ENCODE measurements at regions not wholly inside any gene's neighbourhood (a gene's known extent, or its start where the extent isn't known, plus 50 kb on each side); places are given as distances from the start of the nearest gene placed in this dataset.

- DNase-seq (ENCODE audit: low read depth): peak; percentile 42
- TF ChIP-seq CTCF (IDR thresholded peaks at IDR 0.05; ENCODE audit: low read depth, low read length) (no peak), POLR2A (IDR thresholded peaks at IDR 0.05; ENCODE audit: extremely low read depth, insufficient read length) (no peak), MAX (IDR thresholded peaks at IDR 0.05; ENCODE audit: low read depth, low read length) (peak; percentile 15; the same call in 1 of the 2 replicates), MYC (IDR thresholded peaks at IDR 0.05; ENCODE audit: low read depth, low read length) (no peak)
- no peak overlapping the region for H3K4me3 ChIP-seq (ENCODE audit: low read depth, low read length)
These were observed 54.8 kb downstream of the RTP5 start for GRCh38 chr2:241924069-241924908.

- no peak for DNase-seq (ENCODE audit: low read depth)
- no peak overlapping the region for H3K4me3 ChIP-seq (ENCODE audit: low read depth, low read length)
- TF ChIP-seq POLR2A (IDR thresholded peaks at IDR 0.05; ENCODE audit: extremely low read depth, insufficient read length) (no peak), MYC (IDR thresholded peaks at IDR 0.05; ENCODE audit: low read depth, low read length) (no peak), CTCF (IDR thresholded peaks at IDR 0.05; ENCODE audit: low read depth, low read length) (no peak), MAX (IDR thresholded peaks at IDR 0.05; ENCODE audit: low read depth, low read length) (no peak)
These were observed 55.4 kb downstream of the RTP5 start for GRCh38 chr2:241924909-241925250.

GRCh38 chr2:241925277-241925676, 55.7 kb downstream of the RTP5 start:
- no peak overlapping the region for H3K4me3 ChIP-seq (ENCODE audit: low read depth, low read length)
- TF ChIP-seq POLR2A (IDR thresholded peaks at IDR 0.05; ENCODE audit: extremely low read depth, insufficient read length) (no peak), CTCF (IDR thresholded peaks at IDR 0.05; ENCODE audit: low read depth, low read length) (no peak)
- no peak for DNase-seq (ENCODE audit: low read depth)

- TF ChIP-seq POLR2A (IDR thresholded peaks at IDR 0.05; ENCODE audit: extremely low read depth, insufficient read length) (no peak), MAX (IDR thresholded peaks at IDR 0.05; ENCODE audit: low read depth, low read length) (no peak), MYC (IDR thresholded peaks at IDR 0.05; ENCODE audit: low read depth, low read length) (no peak), CTCF (IDR thresholded peaks at IDR 0.05; ENCODE audit: low read depth, low read length) (no peak)
- no peak for DNase-seq (ENCODE audit: low read depth)
- H3K4me3 ChIP-seq (ENCODE audit: low read depth, low read length): no peak overlapping the region
These were observed 56.4 kb downstream of the RTP5 start for GRCh38 chr2:241925821-241926441.

GRCh38 chr2:241926541-241927311, 57.2 kb downstream of the RTP5 start:
- TF ChIP-seq POLR2A (IDR thresholded peaks at IDR 0.05; ENCODE audit: extremely low read depth, insufficient read length) (no peak), MAX (IDR thresholded peaks at IDR 0.05; ENCODE audit: low read depth, low read length) (no peak), CTCF (IDR thresholded peaks at IDR 0.05; ENCODE audit: low read depth, low read length) (no peak), MYC (IDR thresholded peaks at IDR 0.05; ENCODE audit: low read depth, low read length) (no peak)
- H3K4me3 ChIP-seq (ENCODE audit: low read depth, low read length): no peak overlapping the region
- DNase-seq (ENCODE audit: low read depth): no peak
